ENCODE measurements at regions not wholly inside any gene's neighbourhood (a gene's known extent, or its start where the extent isn't known, plus 50 kb on each side); places are given as distances from the start of the nearest gene placed in this dataset.

DNA sequence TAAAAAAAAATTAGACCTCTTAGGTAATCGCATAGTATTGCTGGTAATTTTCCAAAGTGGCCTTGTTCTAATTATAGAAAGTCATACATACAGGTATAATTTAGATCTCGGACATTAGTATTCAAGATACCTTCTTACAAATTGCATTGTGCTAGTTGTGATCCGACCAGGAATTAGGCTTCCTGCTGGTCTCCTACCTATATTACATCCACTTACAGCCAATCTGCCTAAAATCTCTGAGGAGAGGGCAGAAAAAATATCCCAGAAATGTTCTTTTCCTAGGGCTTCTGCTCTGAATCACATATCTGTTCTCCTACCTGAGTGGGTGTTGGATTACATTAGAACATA is 314.7 kb upstream of the GULP1 start:
- no peak for TF ChIP-seq CTCF (IDR thresholded peaks at IDR 0.05; ENCODE audit: low read depth, low read length, missing input control)
- TF ChIP-seq, protein P1, sequence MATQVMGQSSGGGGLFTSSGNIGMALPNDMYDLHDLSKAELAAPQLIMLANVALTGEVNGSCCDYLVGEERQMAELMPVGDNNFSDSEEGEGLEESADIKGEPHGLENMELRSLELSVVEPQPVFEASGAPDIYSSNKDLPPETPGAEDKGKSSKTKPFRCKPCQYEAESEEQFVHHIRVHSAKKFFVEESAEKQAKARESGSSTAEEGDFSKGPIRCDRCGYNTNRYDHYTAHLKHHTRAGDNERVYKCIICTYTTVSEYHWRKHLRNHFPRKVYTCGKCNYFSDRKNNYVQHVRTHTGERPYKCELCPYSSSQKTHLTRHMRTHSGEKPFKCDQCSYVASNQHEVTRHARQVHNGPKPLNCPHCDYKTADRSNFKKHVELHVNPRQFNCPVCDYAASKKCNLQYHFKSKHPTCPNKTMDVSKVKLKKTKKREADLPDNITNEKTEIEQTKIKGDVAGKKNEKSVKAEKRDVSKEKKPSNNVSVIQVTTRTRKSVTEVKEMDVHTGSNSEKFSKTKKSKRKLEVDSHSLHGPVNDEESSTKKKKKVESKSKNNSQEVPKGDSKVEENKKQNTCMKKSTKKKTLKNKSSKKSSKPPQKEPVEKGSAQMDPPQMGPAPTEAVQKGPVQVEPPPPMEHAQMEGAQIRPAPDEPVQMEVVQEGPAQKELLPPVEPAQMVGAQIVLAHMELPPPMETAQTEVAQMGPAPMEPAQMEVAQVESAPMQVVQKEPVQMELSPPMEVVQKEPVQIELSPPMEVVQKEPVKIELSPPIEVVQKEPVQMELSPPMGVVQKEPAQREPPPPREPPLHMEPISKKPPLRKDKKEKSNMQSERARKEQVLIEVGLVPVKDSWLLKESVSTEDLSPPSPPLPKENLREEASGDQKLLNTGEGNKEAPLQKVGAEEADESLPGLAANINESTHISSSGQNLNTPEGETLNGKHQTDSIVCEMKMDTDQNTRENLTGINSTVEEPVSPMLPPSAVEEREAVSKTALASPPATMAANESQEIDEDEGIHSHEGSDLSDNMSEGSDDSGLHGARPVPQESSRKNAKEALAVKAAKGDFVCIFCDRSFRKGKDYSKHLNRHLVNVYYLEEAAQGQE (IDR thresholded peaks at IDR 0.05) = no peak
- TF ChIP-seq ATF3 (IDR thresholded peaks at IDR 0.05) = no peak
- TF ChIP-seq, protein P2, sequence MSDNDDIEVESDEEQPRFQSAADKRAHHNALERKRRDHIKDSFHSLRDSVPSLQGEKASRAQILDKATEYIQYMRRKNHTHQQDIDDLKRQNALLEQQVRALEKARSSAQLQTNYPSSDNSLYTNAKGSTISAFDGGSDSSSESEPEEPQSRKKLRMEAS (IDR thresholded peaks at IDR 0.05) = no peak
- no peak for TF ChIP-seq GABPA (IDR thresholded peaks at IDR 0.05 in 1 of 2, conservative IDR thresholded peaks at IDR 0.05 in 1 of 2)
- no peak for TF ChIP-seq TAF1 (conservative IDR thresholded peaks at IDR 0.05)
- TF ChIP-seq, protein P3, sequence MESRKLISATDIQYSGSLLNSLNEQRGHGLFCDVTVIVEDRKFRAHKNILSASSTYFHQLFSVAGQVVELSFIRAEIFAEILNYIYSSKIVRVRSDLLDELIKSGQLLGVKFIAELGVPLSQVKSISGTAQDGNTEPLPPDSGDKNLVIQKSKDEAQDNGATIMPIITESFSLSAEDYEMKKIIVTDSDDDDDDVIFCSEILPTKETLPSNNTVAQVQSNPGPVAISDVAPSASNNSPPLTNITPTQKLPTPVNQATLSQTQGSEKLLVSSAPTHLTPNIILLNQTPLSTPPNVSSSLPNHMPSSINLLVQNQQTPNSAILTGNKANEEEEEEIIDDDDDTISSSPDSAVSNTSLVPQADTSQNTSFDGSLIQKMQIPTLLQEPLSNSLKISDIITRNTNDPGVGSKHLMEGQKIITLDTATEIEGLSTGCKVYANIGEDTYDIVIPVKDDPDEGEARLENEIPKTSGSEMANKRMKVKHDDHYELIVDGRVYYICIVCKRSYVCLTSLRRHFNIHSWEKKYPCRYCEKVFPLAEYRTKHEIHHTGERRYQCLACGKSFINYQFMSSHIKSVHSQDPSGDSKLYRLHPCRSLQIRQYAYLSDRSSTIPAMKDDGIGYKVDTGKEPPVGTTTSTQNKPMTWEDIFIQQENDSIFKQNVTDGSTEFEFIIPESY (IDR thresholded peaks at IDR 0.05) = no peak
- TF ChIP-seq RAD21 (IDR thresholded peaks at IDR 0.05) = no peak
- TF ChIP-seq RXRA (IDR thresholded peaks at IDR 0.05) = no peak
- TF ChIP-seq EGR1 (IDR thresholded peaks at IDR 0.05; ENCODE audit: low read depth in 2 of 2) = no peak
- TF ChIP-seq YY1 (IDR thresholded peaks at IDR 0.05) = no peak
- no peak for TF ChIP-seq HNF4A (conservative IDR thresholded peaks at IDR 0.05)

Data from liver (tissue), 3 donors.